Astrocyte of the cerebellum (primary cell): ENCODE measurements at regions not wholly inside any gene's neighbourhood (a gene's known extent, or its start where the extent isn't known, plus 50 kb on each side); places are given as distances from the start of the nearest gene placed in this dataset.

Source experiments
- DNase-seq: peaks from one replicate; pipeline ENCODE4 v3.0.0-alpha.2; 2011; ENCODE audit warnings: low read depth
- H3K4me3 ChIP-seq: 2 replicates; pipeline ENCODE4 v1.5.1; 2011; ENCODE audit warnings: mild to moderate bottlenecking, low read depth, low read length, moderate library complexity
- in situ Hi-C: cut with HindIII; loops from 2 replicates; pipeline ENCODE4 v1.10.0; 2017; ENCODE audit warnings: low sequenced_read_pairs
- TF ChIP-seq, protein P1 (sequence below): IDR thresholded peaks from 2 replicates; pipeline ENCODE4 v1.5.1; 2012; ENCODE audit warnings: low read length, low read depth, moderate library complexity, mild to moderate bottlenecking; ENCODE audit errors: missing control alignments

DNA sequence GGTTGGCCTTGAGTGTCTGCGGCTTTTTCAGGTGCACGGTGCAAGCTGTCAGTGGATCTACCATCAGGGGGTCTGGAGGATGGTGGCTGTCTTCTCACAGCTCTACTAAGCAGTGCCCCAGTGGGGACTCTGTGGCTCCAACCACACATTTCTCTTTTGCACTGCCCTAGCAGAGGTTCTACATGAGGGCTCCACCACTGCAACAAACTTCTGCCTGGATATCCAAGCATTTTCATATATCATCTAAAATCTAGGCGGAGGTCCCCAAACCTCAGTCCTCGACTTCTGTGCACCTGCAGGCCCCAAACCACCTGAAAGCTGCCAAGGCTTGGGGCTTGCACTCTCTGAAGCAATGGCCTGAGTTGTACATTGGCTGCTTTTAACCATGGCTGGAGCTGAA is 601.5 kb downstream of the MTRR start:
- TF ChIP-seq, protein P1, sequence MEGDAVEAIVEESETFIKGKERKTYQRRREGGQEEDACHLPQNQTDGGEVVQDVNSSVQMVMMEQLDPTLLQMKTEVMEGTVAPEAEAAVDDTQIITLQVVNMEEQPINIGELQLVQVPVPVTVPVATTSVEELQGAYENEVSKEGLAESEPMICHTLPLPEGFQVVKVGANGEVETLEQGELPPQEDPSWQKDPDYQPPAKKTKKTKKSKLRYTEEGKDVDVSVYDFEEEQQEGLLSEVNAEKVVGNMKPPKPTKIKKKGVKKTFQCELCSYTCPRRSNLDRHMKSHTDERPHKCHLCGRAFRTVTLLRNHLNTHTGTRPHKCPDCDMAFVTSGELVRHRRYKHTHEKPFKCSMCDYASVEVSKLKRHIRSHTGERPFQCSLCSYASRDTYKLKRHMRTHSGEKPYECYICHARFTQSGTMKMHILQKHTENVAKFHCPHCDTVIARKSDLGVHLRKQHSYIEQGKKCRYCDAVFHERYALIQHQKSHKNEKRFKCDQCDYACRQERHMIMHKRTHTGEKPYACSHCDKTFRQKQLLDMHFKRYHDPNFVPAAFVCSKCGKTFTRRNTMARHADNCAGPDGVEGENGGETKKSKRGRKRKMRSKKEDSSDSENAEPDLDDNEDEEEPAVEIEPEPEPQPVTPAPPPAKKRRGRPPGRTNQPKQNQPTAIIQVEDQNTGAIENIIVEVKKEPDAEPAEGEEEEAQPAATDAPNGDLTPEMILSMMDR, result no peak
- in situ Hi-C loops, result no loop called here
- no peak for DNase-seq
- H3K4me3 ChIP-seq, result no peak overlapping the region

DNA sequence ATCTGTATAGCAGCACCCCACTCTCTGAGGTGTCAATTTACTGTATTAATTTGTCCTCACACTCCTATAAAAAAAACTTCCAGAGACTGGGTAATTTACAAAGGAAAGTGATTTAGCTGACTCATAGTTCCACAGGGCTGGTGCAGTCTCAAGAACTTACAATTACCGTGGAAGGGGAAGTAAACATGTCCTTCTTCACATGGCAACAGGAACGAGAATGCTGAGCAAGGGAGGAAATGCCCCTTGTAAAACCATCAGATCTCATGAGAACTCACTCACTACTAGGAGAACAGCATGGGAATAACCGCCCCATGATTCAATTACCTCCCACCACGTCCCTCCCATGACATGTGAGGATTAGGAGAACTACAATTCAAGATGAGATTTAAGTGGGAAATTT is 602.6 kb downstream of the MTRR start:
- no peak overlapping the region for H3K4me3 ChIP-seq
- in situ Hi-C loops, result no loop called here
- TF ChIP-seq, protein P1, result no peak
- DNase-seq, result no peak

DNA sequence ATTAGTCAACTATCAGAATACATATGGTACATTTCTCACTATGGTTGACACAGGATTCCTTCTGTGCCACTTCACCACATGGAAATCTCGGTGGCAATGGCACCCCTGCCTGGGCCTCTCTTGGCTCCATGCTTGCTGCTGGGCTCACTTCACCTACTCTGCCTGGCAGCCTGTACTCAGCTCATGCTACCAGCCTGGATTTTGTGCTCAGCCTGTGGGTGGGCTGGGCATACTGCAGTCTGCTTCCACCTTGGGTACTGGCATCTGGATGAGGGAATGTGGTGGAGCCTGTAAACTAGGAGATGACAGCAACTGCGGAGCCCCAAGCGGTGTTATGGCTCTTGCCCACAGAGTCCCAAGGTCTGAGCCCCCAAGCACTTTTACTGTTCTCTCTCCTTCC is 604.1 kb downstream of the MTRR start:
- no peak overlapping the region for H3K4me3 ChIP-seq
- TF ChIP-seq, protein P1, result no peak
- in situ Hi-C loops, result no loop called here
- DNase-seq, result no peak

DNA sequence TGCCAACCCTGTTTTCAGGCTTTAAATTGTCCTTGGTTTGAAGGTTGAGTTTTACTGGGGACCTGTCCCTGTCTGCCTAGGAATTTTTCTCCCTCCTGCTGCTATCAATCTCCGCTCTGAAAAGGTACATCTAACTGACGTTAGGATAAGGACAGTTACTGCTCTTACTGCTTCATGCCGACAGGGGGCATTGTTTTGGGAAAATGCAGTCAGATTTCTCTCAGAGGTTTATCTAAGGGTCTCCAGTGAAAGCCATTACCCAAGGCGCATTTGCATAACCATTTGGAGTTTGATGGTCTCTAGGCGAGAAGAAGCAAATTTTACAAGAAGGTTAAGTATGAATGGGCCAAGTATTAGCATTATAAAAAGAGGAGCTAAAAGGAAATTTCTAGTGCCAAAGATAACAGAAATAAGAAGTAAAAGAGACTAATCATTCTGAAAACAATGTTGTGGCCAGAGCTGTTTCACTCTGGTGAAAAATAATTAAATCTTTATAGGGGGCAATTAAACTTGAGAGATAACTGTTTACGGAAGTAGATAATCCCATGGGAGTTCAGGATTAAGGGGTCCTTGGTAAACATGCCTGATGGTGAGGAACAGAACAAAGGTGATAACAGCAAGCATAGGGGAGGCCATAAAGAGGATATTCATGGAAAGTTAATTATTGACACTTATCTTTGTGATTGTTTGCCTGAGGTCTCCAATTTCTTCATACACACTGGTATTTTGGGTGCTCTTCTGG is 605.0 kb downstream of the MTRR start:
- in situ Hi-C loops, result no loop called here
- TF ChIP-seq, protein P1, result no peak

DNA sequence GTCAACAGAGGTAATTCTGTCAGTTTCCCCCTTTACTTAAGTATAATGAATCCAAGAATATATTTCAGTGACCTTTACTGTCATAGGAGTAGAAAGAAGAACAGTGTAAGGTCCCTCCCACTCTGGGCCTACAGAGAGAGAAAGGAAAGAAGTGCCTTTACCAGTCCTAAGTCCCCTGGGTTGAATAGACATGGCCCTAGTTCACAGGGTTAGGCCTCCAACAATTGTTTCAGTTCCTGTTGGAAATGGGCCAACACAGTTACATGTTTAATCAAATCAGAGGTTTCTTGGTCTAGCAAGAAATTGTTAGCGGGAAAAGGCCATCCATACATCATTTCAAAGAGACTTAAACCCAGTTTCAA is 605.6 kb downstream of the MTRR start:
- no peak overlapping the region for H3K4me3 ChIP-seq
- in situ Hi-C loops, result no loop called here
- no peak for DNase-seq
- TF ChIP-seq, protein P1, result no peak

More for the DNA sequence above, 605.0 kb downstream of the MTRR start:
- H3K4me3 ChIP-seq, result no peak overlapping the region
- DNase-seq, result no peak

DNA sequence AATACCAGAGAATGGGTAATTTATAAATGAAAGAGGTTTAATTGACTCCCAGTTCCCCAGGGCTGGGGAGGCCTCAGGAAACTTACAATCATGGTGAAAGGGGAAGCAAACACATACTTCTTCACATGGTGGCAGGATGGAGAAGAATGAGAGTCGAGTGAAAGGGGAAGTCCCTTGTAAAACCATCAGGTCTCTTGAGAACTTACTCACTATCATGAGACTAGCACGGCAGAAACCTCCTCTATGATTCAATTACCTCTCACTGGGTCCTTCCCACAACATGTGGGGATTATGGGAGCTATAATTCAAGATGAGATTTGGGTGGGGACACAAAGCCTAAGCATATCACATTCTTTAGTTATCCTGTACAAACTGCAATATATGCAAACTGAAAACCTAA is 609.4 kb downstream of the MTRR start:
- TF ChIP-seq, protein P1, result no peak
- in situ Hi-C loops, result no loop called here
- no peak for DNase-seq

DNA sequence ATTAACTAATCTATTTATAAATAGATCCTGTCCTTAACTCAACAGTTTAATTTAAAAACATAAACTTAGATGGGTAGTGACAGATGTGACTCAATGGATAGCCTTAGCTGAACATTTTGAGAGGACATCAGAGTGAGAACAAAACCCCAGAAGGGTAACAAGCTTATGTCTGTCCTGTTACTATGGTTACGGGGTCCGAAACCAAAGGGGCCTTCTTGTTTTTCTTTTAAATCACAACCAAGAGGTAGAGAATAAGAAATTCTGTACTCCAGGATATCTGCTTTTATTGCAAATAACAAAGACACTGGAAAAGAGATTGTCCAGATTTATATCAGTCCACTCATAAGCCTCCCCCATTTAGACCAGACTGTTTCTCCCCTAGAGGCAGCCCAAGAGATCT is 612.1 kb downstream of the MTRR start:
- in situ Hi-C loops, result no loop called here
- no peak overlapping the region for H3K4me3 ChIP-seq
- no peak for DNase-seq
- TF ChIP-seq, protein P1, result no peak

More for the DNA sequence above, 609.4 kb downstream of the MTRR start:
- no peak overlapping the region for H3K4me3 ChIP-seq
